PFSK-1 (cell line): ENCODE measurements at regions not wholly inside any gene's neighbourhood (a gene's known extent, or its start where the extent isn't known, plus 50 kb on each side); places are given as distances from the start of the nearest gene placed in this dataset.

Source experiments
- FOXP2 ChIP-seq: optimal IDR thresholded peaks from 2 replicates; pipeline ENCODE3; 2011; ENCODE audit warnings: borderline replicate concordance, control low read depth, inconsistent platforms; ENCODE audit not compliant: insufficient read depth; ENCODE audit errors: extremely low read length, extremely low read depth
- POLR2AphosphoS5 ChIP-seq: IDR thresholded peaks from 2 replicates; pipeline ENCODE4 v1.6.1; 2012; ENCODE audit warnings: low read depth, mild to moderate bottlenecking, control low read depth, low read length, moderate library complexity
- REST ChIP-seq, 2 experiments: IDR thresholded peaks; 2 replicates each; pipeline versions ENCODE4 v1.6.1 to v1.8.0; 2011 to 2012; ENCODE audit warnings: low read depth in 2 of 2, low read length in 2 of 2, control low read depth in 1 of 2, inconsistent platforms in 1 of 2, mild to moderate bottlenecking in 1 of 2, moderate library complexity in 1 of 2; ENCODE audit not compliant: insufficient read depth in 1 of 2
- SIN3A ChIP-seq: IDR thresholded peaks from 2 replicates; pipeline ENCODE4 v1.6.1; 2012; ENCODE audit warnings: mild to moderate bottlenecking, low read length, moderate library complexity, borderline replicate concordance; ENCODE audit not compliant: insufficient read depth
- TAF1 ChIP-seq: IDR thresholded peaks from 2 replicates; pipeline ENCODE4 v1.6.1; 2012; ENCODE audit warnings: low read length, control low read depth, borderline replicate concordance; ENCODE audit not compliant: insufficient read depth

GRCh38 chr11:29006668-29007067 lies 898.5 kb downstream of the METTL15 start:
- TF ChIP-seq REST (IDR thresholded peaks at IDR 0.05; ENCODE audit: insufficient read depth in 1 of 2, low read depth in 2 of 2, low read length in 2 of 2), result no peak
- TF ChIP-seq POLR2AphosphoS5, result no peak
- no peak for TF ChIP-seq TAF1
- no peak for TF ChIP-seq SIN3A
- TF ChIP-seq FOXP2, result no peak
